SK-N-SH treated with all-trans-retinoic acid at 6 μM for 48 hours (cell line): ENCODE measurements at regions not wholly inside any gene's neighbourhood (a gene's known extent, or its start where the extent isn't known, plus 50 kb on each side); places are given as distances from the start of the nearest gene placed in this dataset.

Experiments
- ARNTL ChIP-seq: fragments of 450-650 bp; formaldehyde crosslinking; IDR thresholded peaks from 2 replicates; pipeline ENCODE4 v1.5.0; 2020; ENCODE audit warnings: low read depth, mild to moderate bottlenecking, moderate library complexity, borderline replicate concordance
- CSDC2 ChIP-seq: fragments of 250-450 bp; sonication (Bioruptor Pico); IDR thresholded peaks from 2 replicates; pipeline ENCODE4 v1.5.0; 2020; ENCODE audit warnings: mild to moderate bottlenecking, moderate library complexity
- ISL1 ChIP-seq: fragments of 250-450 bp; sonication (Bioruptor Pico); IDR thresholded peaks from 2 replicates; pipeline ENCODE4 v2.1.2; 2022; ENCODE audit warnings: mild to moderate bottlenecking, moderate library complexity
- RARB ChIP-seq: fragments of 250-450 bp; sonication (Bioruptor Pico); IDR thresholded peaks from 2 replicates; pipeline ENCODE4 v1.8.0; 2021; ENCODE audit warnings: mild to moderate bottlenecking, moderate library complexity
- TOX ChIP-seq: fragments of 250-450 bp; sonication (Bioruptor Pico); IDR thresholded peaks from 2 replicates; pipeline ENCODE4 v1.8.0; 2021; ENCODE audit warnings: mild to moderate bottlenecking, moderate library complexity, borderline replicate concordance
- ZFP3 ChIP-seq: fragments of 250-450 bp; sonication (Bioruptor Pico); IDR thresholded peaks from 2 replicates; pipeline ENCODE4 v1.5.0; 2020; ENCODE audit warnings: mild to moderate bottlenecking, moderate library complexity
- ZFP30 ChIP-seq: fragments of 450-650 bp; formaldehyde crosslinking; IDR thresholded peaks from 2 replicates; pipeline ENCODE4 v1.5.0; 2022; ENCODE audit warnings: mild to moderate bottlenecking, moderate library complexity
- ZNF8 ChIP-seq: fragments of 450-650 bp; formaldehyde crosslinking; IDR thresholded peaks from 2 replicates; pipeline ENCODE4 v1.5.0; 2020; ENCODE audit warnings: mild to moderate bottlenecking, moderate library complexity
- TF ChIP-seq, protein P1 (sequence below): fragments of 250-450 bp; sonication (Bioruptor Pico); IDR thresholded peaks from 2 replicates; pipeline ENCODE4 v1.8.0; 2020; ENCODE audit warnings: mild to moderate bottlenecking, moderate library complexity, borderline replicate concordance
- TF ChIP-seq, protein P2 (sequence below): fragments of 250-450 bp; sonication (Bioruptor Pico); IDR thresholded peaks from 2 replicates; pipeline ENCODE4 v1.5.1; 2020; ENCODE audit warnings: low read depth, mild to moderate bottlenecking, moderate library complexity
- TF ChIP-seq, protein P3 (sequence below): fragments of 250-450 bp; sonication (Bioruptor Pico); IDR thresholded peaks from 2 replicates; pipeline ENCODE4 v1.8.0; 2021; ENCODE audit warnings: low read depth, mild to moderate bottlenecking, moderate library complexity, borderline replicate concordance
- TF ChIP-seq, protein P4 (sequence below): fragments of 250-450 bp; sonication (Bioruptor Pico); IDR thresholded peaks from 2 replicates; pipeline ENCODE4 v1.5.0; 2020; ENCODE audit warnings: mild to moderate bottlenecking, moderate library complexity

DNA sequence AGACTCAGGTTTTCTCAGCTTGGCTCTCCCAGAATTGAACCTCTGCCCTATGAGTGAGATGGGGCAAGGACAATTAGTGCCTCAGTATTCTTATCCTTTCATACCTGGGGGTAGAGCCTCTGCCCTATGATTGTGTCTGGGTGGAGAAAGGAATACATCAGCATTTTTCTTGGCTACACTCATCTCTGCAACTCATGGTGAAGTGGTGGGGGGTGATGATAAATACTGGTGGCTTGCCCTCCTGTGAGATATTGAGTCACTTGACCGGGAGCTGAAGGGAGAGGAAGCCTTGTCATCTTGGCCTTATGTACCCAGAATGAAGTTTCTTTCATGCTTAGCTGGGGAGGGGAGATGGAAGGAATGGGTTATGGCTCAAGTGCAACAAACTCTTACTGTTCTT, 71.3 kb upstream of the ENOX2 start:
- TF ChIP-seq ZFP30 (CRISPR knock-in tag), result no peak
- TF ChIP-seq, protein P1, sequence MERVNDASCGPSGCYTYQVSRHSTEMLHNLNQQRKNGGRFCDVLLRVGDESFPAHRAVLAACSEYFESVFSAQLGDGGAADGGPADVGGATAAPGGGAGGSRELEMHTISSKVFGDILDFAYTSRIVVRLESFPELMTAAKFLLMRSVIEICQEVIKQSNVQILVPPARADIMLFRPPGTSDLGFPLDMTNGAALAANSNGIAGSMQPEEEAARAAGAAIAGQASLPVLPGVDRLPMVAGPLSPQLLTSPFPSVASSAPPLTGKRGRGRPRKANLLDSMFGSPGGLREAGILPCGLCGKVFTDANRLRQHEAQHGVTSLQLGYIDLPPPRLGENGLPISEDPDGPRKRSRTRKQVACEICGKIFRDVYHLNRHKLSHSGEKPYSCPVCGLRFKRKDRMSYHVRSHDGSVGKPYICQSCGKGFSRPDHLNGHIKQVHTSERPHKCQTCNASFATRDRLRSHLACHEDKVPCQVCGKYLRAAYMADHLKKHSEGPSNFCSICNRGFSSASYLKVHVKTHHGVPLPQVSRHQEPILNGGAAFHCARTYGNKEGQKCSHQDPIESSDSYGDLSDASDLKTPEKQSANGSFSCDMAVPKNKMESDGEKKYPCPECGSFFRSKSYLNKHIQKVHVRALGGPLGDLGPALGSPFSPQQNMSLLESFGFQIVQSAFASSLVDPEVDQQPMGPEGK (CRISPR knock-in tag), result no peak
- no peak for TF ChIP-seq ZNF8 (CRISPR knock-in tag)
- TF ChIP-seq RARB (CRISPR knock-in tag), result no peak
- TF ChIP-seq, protein P2, sequence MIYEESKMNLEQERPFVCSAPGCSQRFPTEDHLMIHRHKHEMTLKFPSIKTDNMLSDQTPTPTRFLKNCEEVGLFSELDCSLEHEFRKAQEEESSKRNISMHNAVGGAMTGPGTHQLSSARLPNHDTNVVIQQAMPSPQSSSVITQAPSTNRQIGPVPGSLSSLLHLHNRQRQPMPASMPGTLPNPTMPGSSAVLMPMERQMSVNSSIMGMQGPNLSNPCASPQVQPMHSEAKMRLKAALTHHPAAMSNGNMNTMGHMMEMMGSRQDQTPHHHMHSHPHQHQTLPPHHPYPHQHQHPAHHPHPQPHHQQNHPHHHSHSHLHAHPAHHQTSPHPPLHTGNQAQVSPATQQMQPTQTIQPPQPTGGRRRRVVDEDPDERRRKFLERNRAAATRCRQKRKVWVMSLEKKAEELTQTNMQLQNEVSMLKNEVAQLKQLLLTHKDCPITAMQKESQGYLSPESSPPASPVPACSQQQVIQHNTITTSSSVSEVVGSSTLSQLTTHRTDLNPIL, result no peak
- TF ChIP-seq CSDC2 (CRISPR knock-in tag), result no peak
- TF ChIP-seq ISL1, result no peak
- no peak for TF ChIP-seq ZFP3 (CRISPR knock-in tag)
- no peak for TF ChIP-seq TOX
- TF ChIP-seq, protein P3, sequence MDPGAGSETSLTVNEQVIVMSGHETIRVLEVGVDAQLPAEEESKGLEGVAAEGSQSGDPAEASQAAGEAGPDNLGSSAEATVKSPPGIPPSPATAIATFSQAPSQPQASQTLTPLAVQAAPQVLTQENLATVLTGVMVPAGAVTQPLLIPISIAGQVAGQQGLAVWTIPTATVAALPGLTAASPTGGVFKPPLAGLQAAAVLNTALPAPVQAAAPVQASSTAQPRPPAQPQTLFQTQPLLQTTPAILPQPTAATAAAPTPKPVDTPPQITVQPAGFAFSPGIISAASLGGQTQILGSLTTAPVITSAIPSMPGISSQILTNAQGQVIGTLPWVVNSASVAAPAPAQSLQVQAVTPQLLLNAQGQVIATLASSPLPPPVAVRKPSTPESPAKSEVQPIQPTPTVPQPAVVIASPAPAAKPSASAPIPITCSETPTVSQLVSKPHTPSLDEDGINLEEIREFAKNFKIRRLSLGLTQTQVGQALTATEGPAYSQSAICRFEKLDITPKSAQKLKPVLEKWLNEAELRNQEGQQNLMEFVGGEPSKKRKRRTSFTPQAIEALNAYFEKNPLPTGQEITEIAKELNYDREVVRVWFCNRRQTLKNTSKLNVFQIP (CRISPR knock-in tag), result no peak
- TF ChIP-seq, protein P4, sequence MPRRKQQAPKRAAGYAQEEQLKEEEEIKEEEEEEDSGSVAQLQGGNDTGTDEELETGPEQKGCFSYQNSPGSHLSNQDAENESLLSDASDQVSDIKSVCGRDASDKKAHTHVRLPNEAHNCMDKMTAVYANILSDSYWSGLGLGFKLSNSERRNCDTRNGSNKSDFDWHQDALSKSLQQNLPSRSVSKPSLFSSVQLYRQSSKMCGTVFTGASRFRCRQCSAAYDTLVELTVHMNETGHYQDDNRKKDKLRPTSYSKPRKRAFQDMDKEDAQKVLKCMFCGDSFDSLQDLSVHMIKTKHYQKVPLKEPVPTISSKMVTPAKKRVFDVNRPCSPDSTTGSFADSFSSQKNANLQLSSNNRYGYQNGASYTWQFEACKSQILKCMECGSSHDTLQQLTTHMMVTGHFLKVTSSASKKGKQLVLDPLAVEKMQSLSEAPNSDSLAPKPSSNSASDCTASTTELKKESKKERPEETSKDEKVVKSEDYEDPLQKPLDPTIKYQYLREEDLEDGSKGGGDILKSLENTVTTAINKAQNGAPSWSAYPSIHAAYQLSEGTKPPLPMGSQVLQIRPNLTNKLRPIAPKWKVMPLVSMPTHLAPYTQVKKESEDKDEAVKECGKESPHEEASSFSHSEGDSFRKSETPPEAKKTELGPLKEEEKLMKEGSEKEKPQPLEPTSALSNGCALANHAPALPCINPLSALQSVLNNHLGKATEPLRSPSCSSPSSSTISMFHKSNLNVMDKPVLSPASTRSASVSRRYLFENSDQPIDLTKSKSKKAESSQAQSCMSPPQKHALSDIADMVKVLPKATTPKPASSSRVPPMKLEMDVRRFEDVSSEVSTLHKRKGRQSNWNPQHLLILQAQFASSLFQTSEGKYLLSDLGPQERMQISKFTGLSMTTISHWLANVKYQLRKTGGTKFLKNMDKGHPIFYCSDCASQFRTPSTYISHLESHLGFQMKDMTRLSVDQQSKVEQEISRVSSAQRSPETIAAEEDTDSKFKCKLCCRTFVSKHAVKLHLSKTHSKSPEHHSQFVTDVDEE (CRISPR knock-in tag), result no peak
- no peak for TF ChIP-seq ARNTL (CRISPR knock-in tag)
